Activated T-cell treated with anti-CD3 and anti-CD28 coated beads for 1 hour (primary cell): ENCODE measurements at regions not wholly inside any gene's neighbourhood (a gene's known extent, or its start where the extent isn't known, plus 50 kb on each side); places are given as distances from the start of the nearest gene placed in this dataset.

Experiments
- DNase-seq: peaks from one replicate; pipeline ENCODE4 v3.0.0-alpha.2; 2020; ENCODE audit warnings: low read depth

DNA sequence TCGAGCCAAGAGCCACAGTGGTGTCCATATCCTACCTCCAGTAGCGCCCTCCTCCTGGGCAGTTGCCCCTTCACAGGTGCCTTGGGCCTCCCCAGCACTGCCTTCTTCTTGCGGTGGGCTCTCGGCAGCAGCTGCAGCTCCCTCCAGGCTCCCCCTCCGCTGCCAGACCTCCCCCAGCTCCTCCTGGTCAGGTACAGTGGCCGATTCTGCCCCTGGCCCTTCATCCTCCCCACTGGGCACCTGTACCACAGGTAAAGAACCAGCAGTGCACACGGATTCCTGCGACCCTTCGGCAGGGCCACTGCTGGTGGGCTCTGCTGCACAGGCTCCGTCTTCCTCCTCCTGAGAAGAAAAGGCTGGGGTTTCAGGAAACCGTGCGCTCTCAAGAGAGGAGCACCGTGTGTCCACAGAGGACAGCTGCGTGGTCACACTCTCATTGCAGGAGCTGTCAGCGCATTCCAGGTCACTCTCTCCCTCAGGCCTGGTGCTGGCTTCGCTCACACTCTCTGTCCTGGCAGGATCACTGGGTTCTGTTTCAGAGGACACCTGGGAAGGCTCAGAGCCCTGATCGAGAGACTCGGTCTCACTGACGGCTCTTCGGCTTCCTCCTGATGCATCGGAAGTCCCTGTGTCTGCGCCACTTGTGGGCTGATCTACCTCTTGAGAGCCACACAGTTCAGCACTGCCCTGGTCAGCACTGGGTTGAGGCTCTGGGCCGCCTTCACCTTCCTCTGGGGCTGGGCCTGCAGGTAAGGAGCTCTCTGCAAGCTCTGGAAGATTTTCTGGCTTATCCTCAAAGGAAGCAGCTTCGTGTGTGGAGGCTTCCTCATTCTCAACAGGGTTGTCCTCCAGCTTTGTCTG is 147.4 kb upstream of the STK17B start:
- no peak for DNase-seq

GRCh38 chr2:196322973-196323810 is 151.8 kb upstream of the STK17B start:
- DNase-seq = no peak

DNA sequence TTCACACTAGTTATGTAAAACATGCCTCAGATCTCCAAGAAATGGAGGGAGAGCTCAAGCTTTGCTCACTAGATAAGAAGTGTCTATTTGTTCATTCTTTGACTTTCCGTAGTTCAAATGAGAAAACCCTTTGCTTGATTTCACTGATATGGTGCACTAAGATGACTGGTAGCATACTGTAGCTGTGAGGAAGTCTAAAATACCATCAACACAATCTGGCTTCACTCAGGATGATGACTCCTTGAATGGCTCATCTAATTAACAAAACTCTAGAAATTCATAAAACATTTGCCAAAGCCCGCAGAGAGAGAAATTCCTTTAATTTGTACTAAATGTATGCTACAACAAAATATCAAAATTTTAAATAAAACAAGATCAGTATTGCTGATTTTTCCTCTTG is 152.8 kb upstream of the STK17B start:
- no peak for DNase-seq

GRCh38 chr2:196328088-196328680 is 156.8 kb upstream of the STK17B start:
- no peak for DNase-seq

DNA sequence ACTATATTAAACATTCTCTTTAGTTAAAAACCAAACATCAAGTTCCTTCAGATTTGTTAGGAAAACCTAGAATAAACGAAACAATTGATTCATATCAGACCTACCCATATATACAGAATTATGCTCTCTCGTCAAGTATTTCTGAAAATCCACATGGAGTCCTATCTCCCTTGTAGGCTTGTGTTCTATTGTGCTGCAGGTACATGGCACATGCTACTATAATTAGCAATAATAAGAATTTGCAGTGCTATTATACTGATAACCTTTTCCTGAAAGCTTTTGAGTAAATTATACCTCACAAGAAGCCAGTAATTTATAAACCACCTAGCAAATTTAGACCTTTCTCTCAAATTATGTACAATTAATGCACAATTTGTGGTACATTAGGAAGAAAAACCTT is 158.6 kb upstream of the STK17B start:
- DNase-seq = no peak

- DNase-seq = no peak
These were observed 159.3 kb upstream of the STK17B start for GRCh38 chr2:196330645-196331044.

DNA sequence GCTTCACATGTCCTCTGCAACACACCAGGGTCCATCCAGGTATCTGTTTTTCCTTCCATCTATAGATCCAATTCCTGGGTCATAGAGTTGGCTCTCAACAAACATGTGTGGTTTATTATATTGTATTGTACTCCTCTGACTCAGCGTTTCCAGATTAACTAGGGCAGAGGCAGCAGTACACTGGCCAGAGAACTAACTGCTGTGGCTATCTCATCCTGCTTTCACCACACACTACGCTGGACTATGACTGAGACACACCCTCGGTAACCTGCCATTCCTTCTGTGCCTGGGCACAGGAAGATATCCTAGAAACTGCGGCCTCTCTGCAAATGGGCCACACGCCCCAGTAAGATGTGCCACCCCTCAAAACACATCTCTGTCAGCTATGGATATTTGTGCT is 159.8 kb upstream of the STK17B start:
- no peak for DNase-seq

DNA sequence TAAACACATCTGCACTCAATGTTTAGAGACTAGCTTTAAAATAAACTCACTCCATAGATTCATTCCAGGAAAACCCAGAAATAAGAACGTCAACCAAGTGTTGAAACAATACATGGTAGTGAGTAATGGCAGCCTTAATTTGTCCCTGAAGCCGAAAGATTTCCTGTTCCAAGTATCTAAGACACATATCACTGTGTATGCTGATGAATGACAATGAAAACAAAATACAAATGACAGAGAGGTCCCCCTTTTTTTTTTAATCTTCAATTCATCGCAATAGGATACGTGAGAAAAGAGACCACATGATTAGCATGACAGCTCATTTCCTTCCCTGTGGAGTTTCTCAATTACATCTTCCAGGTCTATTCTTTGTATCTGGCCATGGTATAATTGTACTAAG is 160.5 kb upstream of the STK17B start:
- DNase-seq = no peak

GRCh38 chr2:196333397-196333796 is 162.0 kb upstream of the STK17B start:
- no peak for DNase-seq

DNA sequence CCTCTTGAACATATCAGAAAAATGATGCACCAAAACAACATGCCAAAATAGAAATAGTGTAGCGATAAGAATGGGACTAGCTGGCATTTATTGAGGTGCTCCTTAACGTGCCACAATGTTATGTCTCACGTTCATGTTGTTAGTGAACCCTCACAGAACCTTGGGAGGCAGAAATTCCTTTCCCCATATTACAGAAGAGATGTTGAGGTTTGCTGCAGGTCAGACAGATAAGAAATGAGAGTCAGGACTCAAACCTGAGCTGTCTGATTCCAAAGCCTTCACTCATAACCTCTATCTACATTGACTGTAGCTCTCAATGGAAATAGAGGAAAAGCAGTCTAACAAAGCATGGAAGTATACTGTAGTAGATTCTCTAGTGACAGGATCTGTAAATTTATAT is 163.3 kb upstream of the STK17B start:
- DNase-seq = no peak

- no peak for DNase-seq
These were observed 163.8 kb upstream of the STK17B start for GRCh38 chr2:196335221-196335634.

DNA sequence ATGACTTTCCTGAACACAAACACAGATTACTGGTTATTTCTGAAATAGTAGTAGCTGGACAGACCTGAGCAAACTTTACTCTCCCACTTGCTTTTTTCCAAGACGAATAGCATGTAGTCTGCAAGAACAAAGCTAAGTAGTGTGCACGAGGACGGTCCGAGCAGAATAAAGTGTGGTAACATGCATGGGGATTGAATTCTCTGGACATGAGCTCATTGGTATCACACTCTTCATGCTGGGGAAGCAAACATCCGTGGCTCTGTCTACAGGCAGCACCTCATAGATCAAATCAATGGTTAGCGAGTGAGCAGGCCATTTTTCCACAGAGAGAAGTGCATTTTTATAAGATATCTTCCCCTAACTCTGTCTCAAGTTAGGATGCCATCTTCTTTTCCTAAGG is 164.8 kb upstream of the STK17B start:
- DNase-seq = no peak

DNA sequence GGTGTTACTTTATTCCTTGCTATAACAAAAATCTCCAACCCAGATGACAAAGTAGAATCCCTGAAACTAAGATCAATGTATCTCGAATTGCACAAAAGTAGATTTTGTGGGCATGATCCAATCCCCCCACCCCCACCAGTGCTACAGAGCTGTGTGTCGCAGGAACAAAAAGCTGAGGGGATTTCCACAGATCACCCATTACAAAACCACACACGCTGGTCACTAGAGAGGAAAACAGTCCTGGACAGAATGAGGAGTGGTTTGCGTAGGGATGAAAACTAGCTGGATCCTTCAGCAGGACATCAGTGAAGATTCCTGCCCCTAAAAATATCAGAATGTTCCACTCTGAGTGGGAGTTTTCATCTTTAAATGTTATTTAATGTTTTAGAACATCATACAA is 165.3 kb upstream of the STK17B start:
- DNase-seq = no peak

DNA sequence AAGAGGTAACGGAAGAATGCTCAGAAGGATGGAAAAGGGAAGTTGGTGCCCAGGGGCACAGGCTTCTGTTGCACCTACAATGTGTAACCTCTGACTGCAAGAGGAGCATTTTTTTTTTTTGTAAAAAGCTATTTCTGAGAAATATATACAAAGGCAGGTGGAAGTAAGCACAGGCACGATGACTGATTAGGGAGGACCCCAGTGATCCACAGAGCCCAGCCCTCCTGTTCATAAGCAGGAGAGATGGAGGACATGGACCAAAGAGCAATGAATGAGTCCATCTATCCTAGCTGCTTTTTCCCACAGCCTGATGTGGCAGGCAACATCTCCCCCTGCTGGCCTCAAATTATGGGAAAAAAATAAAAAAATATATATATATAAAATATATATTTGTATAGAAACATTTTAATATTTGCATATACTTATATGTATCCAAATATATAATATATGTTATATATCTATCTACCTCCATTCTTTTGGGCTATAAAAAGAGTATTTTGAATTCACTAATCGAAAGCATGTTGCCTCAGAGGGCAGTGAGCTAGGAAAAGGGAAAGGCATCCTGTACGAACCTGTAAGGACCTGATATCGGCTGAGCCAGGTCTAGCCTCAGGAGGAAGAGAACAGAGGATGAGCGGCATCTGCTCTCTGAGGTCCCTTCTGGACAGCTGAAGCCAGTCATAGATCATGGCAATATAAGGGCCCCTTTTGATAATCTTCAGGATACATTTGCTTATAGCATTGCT is 166.0 kb upstream of the STK17B start:
- DNase-seq = peak; percentile 3

- DNase-seq = no peak
These were observed 167.1 kb upstream of the STK17B start for GRCh38 chr2:196338440-196338839.

DNA sequence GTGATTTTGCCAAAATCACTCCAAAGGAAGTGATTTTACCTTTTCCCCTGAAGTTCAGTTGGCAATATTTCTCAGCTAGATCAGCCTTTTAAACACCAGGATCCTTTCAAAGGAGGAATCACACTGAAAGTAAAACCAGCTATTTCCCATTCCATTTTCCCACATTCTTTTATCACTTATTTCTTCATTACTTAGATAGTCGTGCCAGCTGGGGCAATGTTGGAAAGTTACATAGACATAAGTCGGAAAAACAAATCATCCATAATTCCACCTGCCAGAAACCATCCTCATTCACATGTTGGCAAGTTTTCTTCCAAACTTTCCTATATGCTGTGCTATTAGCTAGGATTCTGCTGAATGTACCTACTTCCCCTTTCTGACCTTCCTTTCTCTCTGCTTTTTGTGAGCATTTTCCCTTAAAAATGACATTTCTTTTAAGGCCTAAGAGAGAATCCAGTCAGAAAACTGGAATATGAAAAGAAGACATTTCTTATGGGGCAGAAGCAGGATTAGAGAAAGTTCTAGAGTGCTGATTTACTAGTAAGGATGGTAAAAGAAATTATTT is 170.0 kb upstream of the STK17B start:
- no peak for DNase-seq

DNA sequence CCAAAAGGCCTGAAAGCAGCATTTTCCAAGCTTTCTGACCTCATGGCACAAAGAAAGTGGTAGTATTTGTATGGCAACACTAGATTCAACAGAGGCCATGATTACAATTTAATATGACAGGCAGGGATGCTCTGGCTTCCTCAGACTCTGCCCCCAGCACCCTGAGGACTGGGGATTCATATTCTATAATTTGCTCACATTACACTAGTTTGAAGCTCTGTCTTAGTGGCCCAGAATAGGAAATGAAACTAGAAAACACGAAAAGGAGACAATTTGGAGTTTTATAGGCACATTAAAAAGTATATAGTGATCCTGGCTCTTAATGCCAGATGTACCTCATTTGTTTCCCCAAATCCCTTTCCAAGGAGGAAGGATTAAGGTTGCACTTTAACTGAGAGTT is 173.0 kb upstream of the STK17B start:
- no peak for DNase-seq

- DNase-seq = no peak
These were observed 182.3 kb upstream of the STK17B start for GRCh38 chr2:196353717-196354116.

GRCh38 chr2:196354186-196354585 is 182.8 kb upstream of the STK17B start:
- DNase-seq = no peak

- DNase-seq = no peak
These were observed 185.0 kb upstream of the STK17B start for GRCh38 chr2:196356332-196356731.

- DNase-seq = no peak
These were observed 189.3 kb upstream of the STK17B start for GRCh38 chr2:196360650-196361049.
